Common myeloid progenitor, CD34-positive (primary cell): ENCODE measurements at regions not wholly inside any gene's neighbourhood (a gene's known extent, or its start where the extent isn't known, plus 50 kb on each side); places are given as distances from the start of the nearest gene placed in this dataset.
A peak's percentile ranks its signal among the peaks of the same experiment; 100 is the strongest.

Experiments
- CTCF ChIA-PET: fragments of 350-600 bp; sonication (Branson Sonifier 250); formaldehyde crosslinking; loops from one replicate; lab custom pipeline; 2021; ENCODE audit warnings: antibody characterized with exemption; lab: Charles Lee
- POLR2A ChIA-PET: fragments of 350-600 bp; sonication (Branson Sonifier 250); formaldehyde crosslinking; loops from one replicate; lab custom pipeline; 2021; ENCODE audit warnings: antibody characterized with exemption; lab: Charles Lee
- DNase-seq, 3 donors: peaks; one replicate each; pipeline versions ENCODE4 v3.0.0 to v3.0.0-alpha.2; 2013
- H3K27ac ChIP-seq, 2 experiments: 1 replicate in 1 of 2; 2 replicates in 1 of 2; pipeline ENCODE4 v1.7.0; 2013; ENCODE audit warnings: inconsistent platforms in 2 of 2, low read length in 2 of 2, mild to moderate bottlenecking in 2 of 2, low read depth in 1 of 2, moderate library complexity in 1 of 2; ENCODE audit not compliant: severe bottlenecking in 2 of 2, insufficient read depth in 1 of 2, poor library complexity in 1 of 2
- H3K27me3 ChIP-seq, 5 experiments: replicated peaks in 2 of 5; 1 replicate in 3 of 5; 2 replicates in 2 of 5; pipeline versions ENCODE4 v1.6.1 to v1.7.0; 2013; ENCODE audit warnings: low read length in 4 of 5, mild to moderate bottlenecking in 2 of 5, moderate library complexity in 2 of 5, inconsistent platforms in 1 of 5; ENCODE audit not compliant: insufficient read depth in 5 of 5, control insufficient read depth in 4 of 5
- H3K36me3 ChIP-seq, 4 experiments: 1 replicate in 2 of 4; 2 replicates in 2 of 4; pipeline versions ENCODE4 v1.6.1 to v1.7.0; 2013; ENCODE audit warnings: low read length in 3 of 4, control low read depth in 1 of 4, mild to moderate bottlenecking in 1 of 4; ENCODE audit not compliant: control insufficient read depth in 4 of 4, insufficient read depth in 4 of 4
- H3K4me1 ChIP-seq, 4 experiments: 1 replicate in 3 of 4; 2 replicates in 1 of 4; pipeline versions ENCODE4 v1.6.1 to v1.7.1; 2013; ENCODE audit warnings: low read length in 3 of 4, mild to moderate bottlenecking in 3 of 4, control low read depth in 1 of 4, inconsistent platforms in 1 of 4, moderate library complexity in 1 of 4; ENCODE audit not compliant: control insufficient read depth in 4 of 4, insufficient read depth in 4 of 4; ENCODE audit errors: control extremely low read depth in 1 of 4
- H3K4me3 ChIP-seq, 7 experiments: 1 replicate in 4 of 7; 2 replicates in 3 of 7; pipeline versions ENCODE4 v1.5.1 to v1.7.0; 2013; ENCODE audit warnings: mild to moderate bottlenecking in 7 of 7, low read length in 6 of 7, moderate library complexity in 6 of 7, inconsistent platforms in 2 of 7, low read depth in 2 of 7, control low read depth in 1 of 7; ENCODE audit not compliant: insufficient read depth in 4 of 7, control insufficient read depth in 1 of 7; ENCODE audit errors: extremely low read depth in 1 of 7
- H3K9me3 ChIP-seq, 5 experiments: 1 replicate in 4 of 5; 2 replicates in 1 of 5; pipeline versions ENCODE4 v1.6.1 to v1.7.1; 2013; ENCODE audit warnings: low read length in 4 of 5, mild to moderate bottlenecking in 2 of 5, inconsistent platforms in 1 of 5, low read depth in 1 of 5, moderate library complexity in 1 of 5; ENCODE audit not compliant: control insufficient read depth in 4 of 5, insufficient read depth in 2 of 5; ENCODE audit errors: control extremely low read depth in 1 of 5
- WGBS: methylation state at CpG from one replicate; pipeline ENCODE4 v1.1.5; 2013; ENCODE audit not compliant: insufficient coverage; 5-methylcytosine and 5-hydroxymethylcytosine counted together

GRCh38 chr2:7237466-7237865 is 320.3 kb downstream of the RNF144A start:
- POLR2A ChIA-PET: no interaction called here
- H3K4me1 ChIP-seq: peaks cover 0 to 6% (median 0%) of the 10 kb centered on the region in 4 experiments
- no peaks in the 10 kb centered on the region for H3K9me3 ChIP-seq
- no peaks in the 10 kb centered on the region for H3K36me3 ChIP-seq
- CTCF ChIA-PET: no interaction called here
- H3K4me3 ChIP-seq: no peak overlapping the region
- DNase-seq: no peak
- no peak overlapping the region for H3K27ac ChIP-seq
- H3K27me3 ChIP-seq: no peaks in the 10 kb centered on the region
- WGBS: 98% methylated on average over 13 of the region's 13 CpGs

- ChIA-PET CTCF (no interaction called here), POLR2A (no interaction called here)
- no peak for DNase-seq
- no peak overlapping the region for H3K4me3 ChIP-seq
- H3K36me3 ChIP-seq: no peaks in the 10 kb centered on the region
- no peaks in the 10 kb centered on the region for H3K27me3 ChIP-seq
- peaks cover 0 to 13% (median 0%) of the 10 kb centered on the region in 4 experiments for H3K4me1 ChIP-seq
- no peak overlapping the region for H3K27ac ChIP-seq
- H3K9me3 ChIP-seq: no peaks in the 10 kb centered on the region
- 100% methylated on average over 1 of the region's 3 CpGs for WGBS
Measured at GRCh38 chr2:7239078-7239477, 321.9 kb downstream of the RNF144A start.

GRCh38 chr2:7241041-7241745 is 324.0 kb downstream of the RNF144A start:
- no peak for DNase-seq
- peaks cover 0 to 13% (median 0%) of the 10 kb centered on the region in 4 experiments for H3K4me1 ChIP-seq
- no peaks in the 10 kb centered on the region for H3K27me3 ChIP-seq
- no peak overlapping the region for H3K27ac ChIP-seq
- ChIA-PET POLR2A (no interaction called here), CTCF (no interaction called here)
- H3K36me3 ChIP-seq: no peaks in the 10 kb centered on the region
- WGBS: no CpG with 5 or more reads among the region's 4 CpGs
- H3K4me3 ChIP-seq: no peak overlapping the region
- H3K9me3 ChIP-seq: no peaks in the 10 kb centered on the region

GRCh38 chr2:7242189-7242867 is 325.1 kb downstream of the RNF144A start:
- peak in 2 of 3 donors; percentile 41 to 43 for DNase-seq
- Histone ChIP-seq H3K9me3 (no peaks in the 10 kb centered on the region), H3K4me1 (peaks cover 0 to 13% (median 0%) of the 10 kb centered on the region in 4 experiments), H3K36me3 (no peaks in the 10 kb centered on the region), H3K27me3 (no peaks in the 10 kb centered on the region), H3K4me3 (no peak overlapping the region), H3K27ac (no peak overlapping the region)
- 95% methylated on average over 4 of the region's 5 CpGs for WGBS
- CTCF ChIA-PET: no interaction called here
- POLR2A ChIA-PET: interaction anchor here (0.6 to 0.7 kb wide), 2 partner anchors 257 to 1983 kb away, joined by 3 to 5 read pairs; no protein-coding TSS in a partner anchor

- H3K4me3 ChIP-seq: no peak overlapping the region
- no peaks in the 10 kb centered on the region for H3K9me3 ChIP-seq
- H3K27ac ChIP-seq: no peak overlapping the region
- no peaks in the 10 kb centered on the region for H3K27me3 ChIP-seq
- ChIA-PET POLR2A (no interaction called here), CTCF (no interaction called here)
- WGBS: 100% methylated on average over 2 of the region's 4 CpGs
- DNase-seq: no peak
- peaks cover 0 to 13% (median 0%) of the 10 kb centered on the region in 4 experiments for H3K4me1 ChIP-seq
- H3K36me3 ChIP-seq: no peaks in the 10 kb centered on the region
Measured at GRCh38 chr2:7243276-7243675, 326.1 kb downstream of the RNF144A start.

GRCh38 chr2:7256377-7256776 is 339.2 kb downstream of the RNF144A start:
- H3K4me3 ChIP-seq: no peak overlapping the region
- POLR2A ChIA-PET: no interaction called here
- WGBS: no CpG with 5 or more reads among the region's 5 CpGs
- DNase-seq: no peak
- no peaks in the 10 kb centered on the region for H3K36me3 ChIP-seq
- H3K27me3 ChIP-seq: no peaks in the 10 kb centered on the region
- CTCF ChIA-PET: no interaction called here
- no peaks in the 10 kb centered on the region for H3K4me1 ChIP-seq
- no peaks in the 10 kb centered on the region for H3K9me3 ChIP-seq
- no peak overlapping the region for H3K27ac ChIP-seq

GRCh38 chr2:7262727-7263126 is 345.5 kb downstream of the RNF144A start:
- Histone ChIP-seq H3K27ac (no peak overlapping the region), H3K4me1 (peaks cover 0 to 14% (median 10%) of the 10 kb centered on the region in 4 experiments), H3K4me3 (peak overlapping the region in 1 of 7 experiments; percentile 13), H3K36me3 (no peaks in the 10 kb centered on the region), H3K27me3 (no peaks in the 10 kb centered on the region), H3K9me3 (peaks cover 0 to 3% (median 0%) of the 10 kb centered on the region in 5 experiments)
- ChIA-PET CTCF (interaction anchor here (0.6 to 0.7 kb wide), 2 partner anchors 16 to 1558 kb away, joined by 3 read pairs; no protein-coding TSS in a partner anchor), POLR2A (no interaction called here)
- 42% methylated on average over 5 of the region's 6 CpGs for WGBS
- peak in 2 of 3 donors; percentile 4 to 34 for DNase-seq
